NT2/D1 (cell line): ENCODE measurements at regions not wholly inside any gene's neighbourhood (a gene's known extent, or its start where the extent isn't known, plus 50 kb on each side); places are given as distances from the start of the nearest gene placed in this dataset.

ENCODE experiments used
- YY1 ChIP-seq: IDR thresholded peaks from 2 replicates; pipeline ENCODE4 v1.6.1; 2011; ENCODE audit not compliant: insufficient read length, insufficient read depth
- ZNF274 ChIP-seq: IDR thresholded peaks from 2 replicates; pipeline ENCODE4 v1.6.1; 2011; ENCODE audit warnings: mild to moderate bottlenecking, low read depth, low read length

GRCh38 chr5:20537911-20538703 is 550.1 kb upstream of the CDH18 start:
- TF ChIP-seq YY1, result no peak
- TF ChIP-seq ZNF274, result no peak
